HG02840 (cell line): ENCODE measurements at regions not wholly inside any gene's neighbourhood (a gene's known extent, or its start where the extent isn't known, plus 50 kb on each side); places are given as distances from the start of the nearest gene placed in this dataset.
"Not testable (repeated sequence)": the region's sequence is repeated elsewhere in the genome, so short reads cannot be mapped to it uniquely, and the experiment has no call there.

Experiments
- ATAC-seq: cut with Tn5 transposase; IDR thresholded peaks from one replicate; pipeline ENCODE4 v1.9.1; 2021; ENCODE audit warnings: mild to moderate bottlenecking, moderate library complexity, moderate number of reproducible peaks; ENCODE audit not compliant: unreplicated experiment, low FRiP score

DNA sequence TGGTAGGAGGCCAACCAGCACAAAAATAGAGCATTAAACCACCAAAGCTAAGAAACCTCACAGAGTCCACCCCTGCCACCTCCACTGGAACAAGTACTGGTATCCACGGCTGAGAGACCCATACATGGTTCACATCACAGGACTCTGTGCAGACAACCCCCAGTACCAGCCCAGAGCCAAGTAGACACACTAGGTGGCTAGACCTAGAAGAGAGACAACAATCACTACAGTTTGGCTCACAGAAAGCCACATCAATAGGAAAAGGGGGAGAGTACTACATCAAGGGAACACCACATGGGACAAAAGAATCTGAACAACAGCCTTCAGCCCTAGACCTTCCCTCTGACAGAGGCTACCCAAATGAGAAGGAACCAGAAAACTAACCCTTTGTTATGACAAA, 1614.9 kb downstream of the EFNB2 start:
- not testable (repeated sequence) for ATAC-seq

DNA sequence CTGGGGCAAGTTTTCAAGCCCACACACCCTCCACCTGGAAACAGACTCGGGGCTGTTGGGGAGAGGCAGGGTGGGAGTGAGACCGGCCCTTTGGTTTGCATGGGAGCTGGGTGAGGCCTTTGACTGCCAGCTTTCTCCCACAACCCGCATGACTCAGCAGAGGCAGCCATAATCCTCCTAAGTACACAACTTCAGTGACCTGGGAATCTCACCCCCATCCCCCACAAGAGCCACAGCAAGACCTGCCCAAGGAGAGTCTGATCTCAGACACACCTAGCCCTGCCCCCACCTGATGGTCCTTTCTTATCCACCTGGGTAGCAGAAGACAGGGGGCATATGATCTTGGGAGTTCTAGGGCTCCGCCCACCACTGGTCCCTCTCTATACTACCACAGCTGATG, 1615.4 kb downstream of the EFNB2 start:
- ATAC-seq, result no peak

GRCh38 chr13:104900191-104900817, 1635.2 kb downstream of the EFNB2 start:
- ATAC-seq, result no peak

DNA sequence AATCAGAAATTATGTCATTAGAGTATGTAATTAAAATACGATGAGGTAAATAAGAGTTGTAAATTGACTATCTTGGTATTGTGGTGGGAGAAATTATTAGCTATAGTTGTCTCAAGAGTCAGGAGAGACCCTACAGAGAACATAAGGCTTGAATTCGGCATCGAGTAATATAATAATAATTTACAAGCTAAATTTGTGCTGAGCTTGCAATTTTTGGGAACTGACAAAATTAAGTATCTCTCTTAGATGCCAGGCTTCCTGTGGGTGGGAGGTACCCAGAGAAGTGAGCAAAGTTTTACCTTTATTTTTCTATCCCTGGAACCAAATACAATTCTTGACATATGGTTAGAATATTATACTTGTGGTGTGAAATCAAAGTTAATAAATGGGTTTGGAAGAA, 1637.0 kb downstream of the EFNB2 start:
- ATAC-seq, result no peak

DNA sequence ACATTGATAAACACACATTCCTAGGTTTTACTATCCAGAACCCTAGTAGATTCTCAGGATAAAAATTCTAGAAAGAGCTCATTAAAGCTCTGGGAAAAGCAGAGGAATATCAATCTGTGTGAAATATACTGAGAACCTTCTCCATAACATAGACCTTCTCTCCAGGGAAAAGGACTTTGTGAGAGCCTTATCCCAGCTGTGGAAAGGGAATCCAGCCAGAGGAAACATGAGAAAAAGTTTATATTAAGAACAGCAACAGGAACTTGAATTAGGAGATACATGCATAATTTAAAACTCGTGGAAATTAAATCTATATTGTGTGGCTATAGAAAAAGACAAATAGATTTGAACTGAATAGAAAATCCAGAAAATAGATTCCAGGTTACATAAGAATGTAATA, 1639.9 kb downstream of the EFNB2 start:
- ATAC-seq, result no peak

- ATAC-seq, result no peak
Observed at GRCh38 chr13:104875038-104875754, 1660.3 kb downstream of the EFNB2 start.

DNA sequence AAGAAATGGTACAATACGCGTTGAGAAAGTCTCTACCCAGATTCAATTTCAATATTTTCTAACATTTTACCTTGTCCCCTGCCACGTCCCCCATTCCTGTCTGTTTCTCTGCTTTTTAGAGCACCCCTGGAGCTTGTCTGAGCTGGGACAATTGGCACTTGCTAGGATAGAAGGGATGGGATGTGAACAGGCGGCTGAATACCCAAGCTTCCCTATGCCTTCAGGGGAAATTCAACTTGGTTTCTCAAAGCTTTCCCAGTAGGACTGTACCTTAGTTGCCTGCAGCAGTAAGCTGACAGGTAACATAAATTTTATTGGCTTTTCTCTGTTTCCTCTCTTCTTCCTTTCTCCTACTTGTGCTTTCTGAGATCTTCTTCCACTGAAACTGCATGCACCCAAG, 1663.3 kb downstream of the EFNB2 start:
- no peak for ATAC-seq

GRCh38 chr13:104871456-104871855, 1664.0 kb downstream of the EFNB2 start:
- ATAC-seq, result no peak

DNA sequence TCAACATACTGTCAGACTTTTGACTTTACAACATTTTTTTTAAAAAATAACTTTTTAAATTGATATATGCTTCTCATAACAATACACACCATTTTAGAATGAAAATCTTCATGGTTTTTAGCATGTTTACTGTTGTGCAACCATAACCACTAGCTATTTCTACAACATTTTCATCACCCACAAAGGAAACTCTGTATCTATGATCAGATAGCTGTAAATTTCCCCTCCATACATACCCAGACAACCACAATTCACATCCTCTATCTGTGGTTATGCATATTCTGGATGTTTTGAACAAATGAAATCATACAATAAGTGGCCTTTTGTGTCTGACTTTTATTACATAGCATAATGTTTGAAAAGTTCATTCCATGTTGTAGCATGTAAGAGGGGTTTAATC, 1666.0 kb downstream of the EFNB2 start:
- ATAC-seq, result no peak

DNA sequence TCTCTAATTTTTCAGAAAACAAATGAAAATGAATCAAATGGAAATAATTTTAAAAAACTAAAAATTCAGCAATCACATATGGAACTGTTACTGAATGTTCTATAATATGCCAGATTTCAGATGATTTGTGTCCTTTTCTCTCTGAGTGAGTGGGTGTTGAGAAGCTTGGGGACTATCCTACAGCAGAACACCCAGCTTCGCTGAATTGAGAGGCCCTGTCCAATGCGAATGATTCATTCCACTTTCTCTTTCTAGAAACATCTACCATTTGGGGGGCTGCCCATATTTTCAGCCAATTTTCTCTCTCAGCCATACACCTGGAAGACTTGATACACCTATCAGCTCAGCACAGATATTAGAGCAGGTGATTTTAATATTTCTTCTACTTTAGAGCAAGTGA, 1666.7 kb downstream of the EFNB2 start:
- ATAC-seq, result no peak

- no peak for ATAC-seq
Observed at GRCh38 chr13:104855581-104855980, 1679.9 kb downstream of the EFNB2 start.

GRCh38 chr13:104854698-104855097, 1680.8 kb downstream of the EFNB2 start:
- ATAC-seq, result no peak

DNA sequence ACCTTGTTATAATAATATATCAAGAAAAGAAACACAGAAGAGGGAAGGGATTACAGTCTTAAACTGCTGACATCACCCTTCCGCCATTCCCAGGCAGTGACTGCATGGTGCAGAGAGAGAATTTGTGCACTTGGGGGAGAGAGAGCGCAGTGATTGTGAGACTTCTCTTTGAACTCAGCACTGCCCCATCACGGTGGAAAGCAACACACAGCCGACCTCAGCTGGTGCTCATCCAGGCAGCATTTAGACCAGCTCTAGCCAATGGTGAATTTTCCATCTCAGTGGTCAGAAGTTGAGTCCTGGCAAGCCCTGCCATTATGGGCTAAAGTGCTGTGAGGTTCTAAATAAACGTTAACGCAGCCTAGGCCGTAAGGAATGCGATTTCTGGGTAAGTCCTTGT, 1681.5 kb downstream of the EFNB2 start:
- ATAC-seq, result no peak

DNA sequence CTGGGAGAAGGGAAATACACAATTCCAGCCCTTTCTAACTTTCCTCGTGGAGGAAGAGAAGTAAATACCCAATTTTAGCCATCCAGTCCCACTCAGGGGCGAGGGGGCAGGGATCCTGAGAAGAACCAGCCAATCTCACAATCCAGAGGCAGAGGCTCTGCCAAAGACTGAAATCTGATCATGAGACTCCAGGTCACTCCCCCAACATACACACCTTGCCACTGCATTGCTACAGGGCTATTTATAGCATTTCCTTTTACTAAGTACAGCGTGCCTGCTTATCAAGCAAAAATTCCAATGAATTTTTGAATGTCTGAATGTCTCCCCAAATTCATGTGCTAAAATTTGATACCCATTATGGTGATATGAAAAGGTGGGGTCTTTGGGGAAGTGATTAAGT, 1687.5 kb downstream of the EFNB2 start:
- ATAC-seq, result no peak

DNA sequence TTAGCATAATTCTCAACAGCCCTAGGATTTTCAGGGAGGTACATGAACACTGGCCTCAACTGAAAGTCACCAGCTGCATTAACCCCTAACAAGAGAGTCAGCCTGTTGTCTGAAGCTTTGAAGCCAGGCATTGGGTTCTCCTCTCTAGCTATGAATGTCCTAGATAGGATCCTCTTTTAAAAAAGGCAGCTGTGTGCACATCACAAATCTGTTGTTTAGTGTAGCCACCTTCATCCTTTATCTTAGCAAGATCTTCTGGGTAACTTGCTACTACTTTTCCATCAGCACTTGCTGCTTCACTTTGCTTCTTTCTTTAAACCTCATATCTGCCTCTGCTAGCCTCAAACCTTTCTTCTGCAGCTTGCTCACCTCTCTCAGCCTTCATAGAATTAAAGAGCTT, 1692.1 kb downstream of the EFNB2 start:
- ATAC-seq, result no peak

GRCh38 chr13:104841110-104841509, 1694.4 kb downstream of the EFNB2 start:
- no peak for ATAC-seq

DNA sequence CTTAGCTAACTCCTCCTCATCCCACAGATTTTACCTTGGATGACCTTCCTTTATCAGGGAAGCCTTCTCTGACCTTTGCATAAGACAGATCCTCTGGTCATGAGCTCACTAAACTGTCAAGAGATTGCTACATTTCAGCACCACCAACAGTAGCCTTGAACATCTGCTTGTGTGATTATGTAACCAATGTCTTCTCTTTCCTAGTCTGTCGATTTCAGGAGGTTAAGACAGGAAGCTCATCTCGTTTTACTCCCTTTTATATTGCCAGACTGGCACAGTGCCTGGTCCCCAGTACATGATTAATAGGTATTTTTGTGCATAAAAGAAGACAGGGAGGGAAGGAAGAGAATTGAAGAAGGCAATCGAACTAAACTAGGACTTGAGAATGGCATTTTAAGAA, 1697.7 kb downstream of the EFNB2 start:
- ATAC-seq, result no peak

- no peak for ATAC-seq
Observed at GRCh38 chr13:104833221-104833620, 1702.2 kb downstream of the EFNB2 start.

DNA sequence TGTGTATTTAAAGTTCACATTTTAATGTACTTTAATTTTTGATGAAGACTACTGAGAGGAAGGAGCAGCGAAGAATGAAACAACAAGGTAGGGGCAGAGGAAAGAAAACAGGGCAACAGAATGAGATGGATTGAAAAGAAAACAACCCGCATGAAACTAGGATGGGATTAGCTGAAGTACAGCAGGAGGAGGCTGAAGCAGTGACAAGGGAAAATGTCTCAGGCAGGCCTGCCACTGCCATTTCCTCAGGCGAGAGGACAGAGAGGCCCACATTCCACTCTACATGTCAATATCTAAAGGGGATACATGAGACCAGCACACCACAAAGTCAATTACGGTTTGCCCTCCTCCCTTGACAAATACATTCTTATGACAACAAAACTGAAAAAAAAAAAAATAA, 1703.2 kb downstream of the EFNB2 start:
- ATAC-seq, result no peak

DNA sequence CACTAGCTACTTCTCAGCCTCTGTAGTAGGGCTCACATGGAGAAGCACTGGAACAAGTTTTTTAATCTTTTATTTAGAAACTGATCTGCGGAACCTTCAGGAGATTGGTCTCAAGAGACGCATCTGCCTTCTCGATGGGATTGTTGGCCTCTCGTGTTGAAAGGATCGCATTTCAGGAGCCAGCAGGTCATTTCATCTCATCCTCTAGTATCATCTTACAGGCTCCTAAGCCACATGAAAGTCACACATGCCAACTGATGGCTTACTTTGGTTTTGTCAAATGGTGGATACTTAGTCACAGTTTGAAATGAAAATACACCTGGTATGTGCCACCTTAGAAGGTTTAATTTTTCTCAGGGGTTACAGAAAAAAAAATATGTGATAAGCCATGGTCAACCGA, 1703.6 kb downstream of the EFNB2 start:
- no peak for ATAC-seq

GRCh38 chr13:104823709-104824108, 1711.8 kb downstream of the EFNB2 start:
- no peak for ATAC-seq

GRCh38 chr13:104823071-104823470, 1712.4 kb downstream of the EFNB2 start:
- ATAC-seq, result no peak
